HUES48 (cell line): ENCODE measurements at regions not wholly inside any gene's neighbourhood (a gene's known extent, or its start where the extent isn't known, plus 50 kb on each side); places are given as distances from the start of the nearest gene placed in this dataset.
"Not testable (repeated sequence)": the region's sequence is repeated elsewhere in the genome, so short reads cannot be mapped to it uniquely, and the experiment has no call there.

Experiments used
- H3K27ac ChIP-seq: one replicate; pipeline ENCODE4 v1.7.0; 2013; ENCODE audit warnings: low read depth, low read length, inconsistent platforms
- H3K27me3 ChIP-seq: 2 replicates; pipeline ENCODE4 v1.6.1; 2013; ENCODE audit warnings: mild to moderate bottlenecking, low read length; ENCODE audit not compliant: control insufficient read depth, insufficient read depth
- H3K36me3 ChIP-seq: 2 replicates; pipeline ENCODE4 v1.6.1; 2013; ENCODE audit warnings: low read length; ENCODE audit not compliant: control insufficient read depth, insufficient read depth
- H3K4me1 ChIP-seq: 2 replicates; pipeline ENCODE4 v1.6.1; 2013; ENCODE audit warnings: mild to moderate bottlenecking, low read length; ENCODE audit not compliant: control insufficient read depth, insufficient read depth
- H3K4me3 ChIP-seq: 2 replicates; pipeline ENCODE4 v1.5.1; 2013; ENCODE audit warnings: mild to moderate bottlenecking, low read depth, low read length
- H3K9ac ChIP-seq: 2 replicates; pipeline ENCODE4 v1.6.1; 2013; ENCODE audit warnings: mild to moderate bottlenecking, low read depth, low read length, moderate library complexity
- H3K9me3 ChIP-seq: 2 replicates; pipeline ENCODE4 v1.6.1; 2013; ENCODE audit warnings: low read length; ENCODE audit not compliant: control insufficient read depth, insufficient read depth

GRCh38 chr9:129544761-129545160, 76.1 kb downstream of the C9orf50 start:
- Histone ChIP-seq H3K9me3 (no peaks in the 10 kb centered on the region), H3K9ac (no peak overlapping the region), H3K4me1 (no peaks in the 10 kb centered on the region), H3K36me3 (no peaks in the 10 kb centered on the region), H3K27ac (no peak overlapping the region), H3K4me3 (no peak overlapping the region), H3K27me3 (peaks cover 10% of the 10 kb centered on the region)

DNA sequence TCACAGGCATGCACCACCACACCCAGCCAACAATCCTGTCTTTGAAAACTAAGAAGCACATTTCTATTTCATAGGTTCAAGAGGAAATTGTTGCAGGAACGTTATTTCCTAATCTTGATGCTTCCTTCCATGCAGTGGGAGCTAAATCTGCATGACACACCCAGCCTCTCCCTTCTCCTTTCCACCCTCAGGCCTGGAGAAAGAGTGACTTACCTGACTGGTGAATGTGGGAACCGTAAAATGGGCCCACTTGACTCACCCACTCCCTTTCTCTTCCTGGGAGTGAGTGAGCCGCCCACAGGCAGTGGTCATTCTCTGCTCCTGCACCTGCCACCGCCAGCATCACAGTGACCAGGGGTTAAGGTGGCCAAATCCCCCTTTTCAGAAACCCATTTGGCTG, 78.2 kb downstream of the C9orf50 start:
- H3K9me3 ChIP-seq = no peaks in the 10 kb centered on the region; the same call in 1 of the 2 replicates

GRCh38 chr9:129541270-129541669, 79.6 kb downstream of the C9orf50 start:
- H3K36me3 ChIP-seq = no peaks in the 10 kb centered on the region
- H3K9me3 ChIP-seq = no peaks in the 10 kb centered on the region; the same call in 1 of the 2 replicates
- no peak overlapping the region for H3K27ac ChIP-seq
- no peaks in the 10 kb centered on the region for H3K27me3 ChIP-seq
- H3K4me3 ChIP-seq = no peak overlapping the region
- H3K4me1 ChIP-seq = no peaks in the 10 kb centered on the region
- H3K9ac ChIP-seq = no peak overlapping the region

More for the DNA sequence above, 78.2 kb downstream of the C9orf50 start:
- Histone ChIP-seq H3K36me3 (no peaks in the 10 kb centered on the region), H3K4me3 (no peak overlapping the region), H3K27ac (no peak overlapping the region), H3K4me1 (no peaks in the 10 kb centered on the region), H3K9ac (no peak overlapping the region), H3K27me3 (no peaks in the 10 kb centered on the region)

- no peaks in the 10 kb centered on the region for H3K36me3 ChIP-seq
- no peak overlapping the region for H3K4me3 ChIP-seq
- H3K9me3 ChIP-seq = no peaks in the 10 kb centered on the region; the same call in 1 of the 2 replicates
- H3K9ac ChIP-seq = no peak overlapping the region
- H3K4me1 ChIP-seq = no peaks in the 10 kb centered on the region
- no peaks in the 10 kb centered on the region for H3K27me3 ChIP-seq
- H3K27ac ChIP-seq = no peak overlapping the region
These were observed 81.5 kb downstream of the C9orf50 start for GRCh38 chr9:129539446-129539845.

DNA sequence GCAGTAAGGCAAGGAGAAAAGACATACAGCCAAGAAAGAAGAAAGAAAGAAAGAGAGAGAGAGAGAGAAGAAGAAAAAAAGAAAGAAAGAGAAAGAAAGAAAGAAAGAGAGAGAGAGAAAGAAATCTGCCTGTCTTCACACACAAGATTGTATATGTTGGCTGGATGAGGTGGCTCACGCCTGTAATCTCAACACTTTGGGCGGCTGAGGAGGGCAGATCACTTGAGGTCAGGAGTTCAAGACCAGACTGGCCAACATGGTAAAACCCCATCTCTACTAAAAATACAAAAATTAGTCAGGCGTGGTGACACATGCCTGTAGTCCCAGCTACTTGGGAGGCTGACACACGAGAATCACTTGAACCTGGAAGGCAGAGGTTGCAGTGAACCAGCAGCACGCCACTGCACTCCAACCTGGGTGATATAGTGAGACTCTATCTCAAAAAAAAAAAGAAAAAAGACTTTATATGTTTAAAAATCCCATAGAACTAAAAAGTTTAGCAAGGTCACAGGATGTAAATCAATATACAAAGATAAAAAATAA, 89.0 kb downstream of the C9orf50 start:
- not testable (repeated sequence) for H3K9ac ChIP-seq, H3K27me3 ChIP-seq, H3K4me1 ChIP-seq, H3K9me3 ChIP-seq, H3K27ac ChIP-seq, H3K36me3 ChIP-seq, H3K4me3 ChIP-seq

DNA sequence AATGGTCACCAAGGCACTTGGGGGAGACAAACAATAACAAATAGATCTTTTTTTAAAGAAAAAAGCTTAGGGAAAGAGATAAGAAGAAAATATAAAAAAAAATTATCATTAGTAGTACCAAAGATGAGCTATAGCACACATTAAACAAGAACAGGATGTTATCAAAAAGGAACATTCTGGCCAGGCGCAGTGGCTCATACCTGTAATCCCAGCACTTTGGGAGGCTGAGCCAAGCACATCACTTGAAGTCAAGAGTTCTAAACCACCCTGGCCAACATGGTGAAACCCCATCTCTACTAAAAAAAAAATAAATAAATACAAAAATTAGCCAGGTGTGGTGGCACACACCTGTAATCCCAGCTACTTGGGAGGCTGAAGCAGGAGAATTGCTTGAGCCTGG, 92.9 kb downstream of the C9orf50 start:
- H3K27ac ChIP-seq, H3K36me3 ChIP-seq, H3K9me3 ChIP-seq, H3K9ac ChIP-seq, H3K4me3 ChIP-seq, H3K27me3 ChIP-seq, H3K4me1 ChIP-seq: not testable (repeated sequence)

GRCh38 chr9:129525656-129526196, 95.2 kb downstream of the C9orf50 start:
- no peaks in the 10 kb centered on the region for H3K36me3 ChIP-seq
- H3K27ac ChIP-seq = no peak overlapping the region
- peaks cover 7% of the 10 kb centered on the region for H3K4me1 ChIP-seq
- H3K4me3 ChIP-seq = no peak overlapping the region
- H3K9ac ChIP-seq = no peak overlapping the region
- H3K9me3 ChIP-seq = no peaks in the 10 kb centered on the region; the same call in 1 of the 2 replicates
- no peaks in the 10 kb centered on the region for H3K27me3 ChIP-seq

DNA sequence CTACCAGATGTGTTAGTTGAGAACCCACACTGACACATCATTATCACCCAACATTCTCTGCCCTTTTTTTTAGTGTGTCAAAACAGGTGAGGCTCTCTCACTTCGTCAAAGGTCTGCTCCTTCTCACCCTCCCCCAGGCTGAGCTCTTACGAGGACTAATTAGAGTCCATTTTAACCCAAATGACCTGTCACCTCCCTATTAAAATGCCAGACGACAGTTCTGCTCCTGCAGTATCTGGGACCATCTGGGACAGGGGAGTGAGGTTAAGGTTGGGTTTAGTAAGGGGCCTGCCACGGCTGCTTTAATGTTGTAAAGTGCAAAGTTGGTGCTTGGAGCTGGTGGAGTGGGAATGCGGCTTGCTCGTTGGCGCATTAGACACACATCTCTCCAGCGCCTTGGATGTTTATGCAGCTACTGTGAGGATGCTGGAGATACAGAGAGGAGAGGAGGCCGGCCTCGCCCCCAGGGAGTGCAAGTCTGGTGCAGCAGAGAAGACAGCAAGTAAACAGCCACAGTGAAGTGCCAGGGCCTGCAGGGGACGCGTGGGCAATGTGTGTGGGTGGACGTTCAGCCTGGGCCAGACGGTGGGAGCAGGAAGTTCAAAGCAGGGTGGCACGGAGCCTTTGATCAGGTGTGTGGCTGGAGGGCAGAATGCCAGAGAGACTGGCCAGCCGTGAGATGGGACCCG, 96.2 kb downstream of the C9orf50 start:
- no peak overlapping the region for H3K4me3 ChIP-seq
- H3K9ac ChIP-seq = no peak overlapping the region
- no peaks in the 10 kb centered on the region; the same call in 1 of the 2 replicates for H3K9me3 ChIP-seq
- peaks cover 9% of the 10 kb centered on the region for H3K4me1 ChIP-seq
- H3K36me3 ChIP-seq = no peaks in the 10 kb centered on the region
- H3K27ac ChIP-seq = no peak overlapping the region
- H3K27me3 ChIP-seq = no peaks in the 10 kb centered on the region

DNA sequence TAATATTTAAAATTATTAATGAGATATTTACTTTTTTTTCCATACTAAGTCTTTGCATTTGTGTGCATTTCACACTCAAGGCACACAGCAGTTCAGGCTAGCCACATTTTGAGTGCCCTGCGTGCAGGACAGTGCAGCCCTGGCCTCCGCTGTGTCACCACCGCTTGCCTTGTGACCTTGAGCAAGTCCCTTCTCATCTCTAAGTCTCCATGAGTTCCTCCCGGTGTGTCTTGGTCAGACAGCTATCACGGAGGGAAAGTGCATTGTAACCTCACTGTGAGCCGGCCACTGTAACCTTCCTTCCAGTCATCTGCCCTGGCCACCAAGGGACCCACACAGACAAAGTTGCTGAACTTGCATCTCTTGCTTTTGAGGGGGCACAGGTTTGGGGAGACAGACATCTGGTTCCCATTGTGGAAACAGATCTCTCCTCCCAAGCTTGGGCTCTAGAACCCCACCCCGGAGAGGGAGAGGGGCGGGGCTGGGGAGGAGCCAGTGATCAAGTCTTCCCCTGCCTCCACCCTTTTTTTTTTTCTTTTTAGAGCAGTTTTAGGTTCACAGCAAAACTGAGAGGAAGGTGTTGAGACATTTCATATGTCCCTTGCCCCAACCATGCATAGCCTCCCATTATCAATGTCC, 96.8 kb downstream of the C9orf50 start:
- H3K4me1 ChIP-seq = peaks cover 9% of the 10 kb centered on the region
- no peak overlapping the region for H3K9ac ChIP-seq
- no peaks in the 10 kb centered on the region for H3K27me3 ChIP-seq
- no peak overlapping the region for H3K4me3 ChIP-seq
- H3K9me3 ChIP-seq = no peaks in the 10 kb centered on the region; the same call in 1 of the 2 replicates
- no peak overlapping the region for H3K27ac ChIP-seq
- H3K36me3 ChIP-seq = no peaks in the 10 kb centered on the region

- Histone ChIP-seq H3K9ac (no peak overlapping the region), H3K4me1 (peaks cover 9% of the 10 kb centered on the region), H3K36me3 (no peaks in the 10 kb centered on the region), H3K4me3 (no peak overlapping the region), H3K9me3 (no peaks in the 10 kb centered on the region; the same call in 1 of the 2 replicates), H3K27ac (no peak overlapping the region), H3K27me3 (no peaks in the 10 kb centered on the region)
These were observed 98.5 kb downstream of the C9orf50 start for GRCh38 chr9:129522351-129522750.

DNA sequence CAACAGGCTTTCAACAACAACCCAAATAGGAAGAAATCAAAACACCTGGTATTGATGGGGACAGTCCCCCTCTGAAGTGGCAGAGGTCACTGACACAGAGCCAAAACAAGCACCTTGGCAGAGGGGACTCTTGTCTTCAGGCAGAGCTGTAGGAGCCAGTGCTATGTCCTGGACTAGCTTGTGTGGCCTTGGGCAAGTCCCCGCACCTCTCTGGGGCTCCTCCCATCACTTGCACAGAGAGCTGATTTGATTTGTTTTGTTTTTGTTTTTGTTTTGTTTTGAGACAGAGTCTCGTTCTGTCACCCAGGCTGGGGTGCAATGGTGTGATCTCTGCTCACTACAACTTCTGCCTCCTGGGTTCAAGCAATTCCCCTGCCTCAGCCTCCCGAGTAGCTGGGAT, 100.8 kb downstream of the C9orf50 start:
- Histone ChIP-seq H3K27ac (no peak overlapping the region), H3K4me1 (peaks cover 9% of the 10 kb centered on the region), H3K4me3 (no peak overlapping the region), H3K36me3 (no peaks in the 10 kb centered on the region), H3K9me3 (peaks cover under 1% of the 10 kb centered on the region; the same call in 1 of the 2 replicates), H3K27me3 (no peaks in the 10 kb centered on the region), H3K9ac (no peak overlapping the region)
